SK-N-MC (cell line): ENCODE measurements at regions not wholly inside any gene's neighbourhood (a gene's known extent, or its start where the extent isn't known, plus 50 kb on each side); places are given as distances from the start of the nearest gene placed in this dataset.

Experiments
- EZH2 ChIP-seq: fragments of 200-600 bp; sonication (generic); IDR thresholded peaks from one replicate; pipeline ENCODE4 v1.6.1; 2017; ENCODE audit warnings: antibody characterized with exemption
- FOXP2 ChIP-seq: optimal IDR thresholded peaks from 2 replicates; pipeline ENCODE3; 2011; ENCODE audit warnings: mild to moderate bottlenecking, moderate library complexity; ENCODE audit not compliant: insufficient read depth; ENCODE audit errors: extremely low read length, control extremely low read depth
- POLR2AphosphoS5 ChIP-seq: IDR thresholded peaks from 2 replicates; pipeline ENCODE4 v1.6.1; 2012; ENCODE audit warnings: mild to moderate bottlenecking, low read depth, low read length, borderline replicate concordance

GRCh38 chr2:12070153-12070552 is 323.7 kb downstream of the LPIN1 start:
- no peak for TF ChIP-seq POLR2AphosphoS5
- TF ChIP-seq EZH2: no peak
- TF ChIP-seq FOXP2: no peak
